GM18517 (cell line): ENCODE measurements at regions not wholly inside any gene's neighbourhood (a gene's known extent, or its start where the extent isn't known, plus 50 kb on each side); places are given as distances from the start of the nearest gene placed in this dataset.

Experiments used
- ATAC-seq: cut with Tn5 transposase; IDR thresholded peaks from one replicate; pipeline ENCODE4 v1.9.1; 2021; ENCODE audit warnings: mild to moderate bottlenecking, moderate library complexity; ENCODE audit not compliant: unreplicated experiment

GRCh38 chr5:158309088-158309807 is 450.3 kb upstream of the CLINT1 start:
- ATAC-seq = no peak

DNA sequence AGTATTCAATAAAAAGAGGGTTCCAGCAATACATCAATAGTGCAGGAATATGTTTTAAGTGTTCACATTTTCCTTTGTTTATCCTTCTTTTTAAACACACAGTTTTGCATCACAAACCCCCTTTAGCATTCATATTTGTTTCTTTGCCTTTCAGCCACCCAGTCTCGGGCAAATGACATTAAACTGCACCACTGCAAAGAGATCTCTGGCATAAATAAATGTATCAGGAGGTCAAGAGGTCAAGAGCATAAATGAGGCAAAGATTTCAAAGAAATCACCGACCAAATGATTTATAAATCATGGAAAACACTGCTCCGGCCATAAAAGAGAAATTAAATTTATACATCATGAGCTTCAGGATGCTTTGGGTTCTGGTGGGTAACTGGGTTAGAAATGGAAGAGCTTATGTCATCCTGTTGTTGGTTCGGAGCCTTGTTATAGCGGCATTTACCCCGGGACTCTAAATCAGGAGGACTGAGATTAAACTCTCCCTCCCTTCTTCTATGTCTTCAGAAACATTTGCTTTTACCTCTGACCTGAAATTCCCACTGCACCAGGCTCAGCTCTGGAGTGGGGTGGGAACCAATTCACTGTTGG is 449.6 kb upstream of the CLINT1 start:
- ATAC-seq = no peak

DNA sequence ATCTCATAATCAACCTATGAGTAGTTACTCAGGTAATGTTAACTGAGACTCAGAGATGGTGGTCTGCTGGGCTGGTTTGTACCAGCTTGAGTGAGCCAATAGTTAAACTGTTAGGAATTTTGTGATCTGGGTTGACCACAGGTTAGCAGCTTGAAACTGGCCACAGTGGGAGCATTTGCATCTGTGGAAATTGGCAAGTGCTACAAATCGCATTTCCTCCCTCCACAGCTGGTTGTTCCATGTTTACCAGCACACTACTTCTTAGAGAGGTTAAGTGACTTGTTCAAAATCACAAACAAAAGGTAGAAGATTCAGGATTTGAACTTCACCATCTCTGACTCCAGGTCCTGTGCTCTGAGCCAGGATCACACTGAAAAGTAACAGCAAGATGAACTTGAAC is 446.9 kb upstream of the CLINT1 start:
- ATAC-seq = no peak

DNA sequence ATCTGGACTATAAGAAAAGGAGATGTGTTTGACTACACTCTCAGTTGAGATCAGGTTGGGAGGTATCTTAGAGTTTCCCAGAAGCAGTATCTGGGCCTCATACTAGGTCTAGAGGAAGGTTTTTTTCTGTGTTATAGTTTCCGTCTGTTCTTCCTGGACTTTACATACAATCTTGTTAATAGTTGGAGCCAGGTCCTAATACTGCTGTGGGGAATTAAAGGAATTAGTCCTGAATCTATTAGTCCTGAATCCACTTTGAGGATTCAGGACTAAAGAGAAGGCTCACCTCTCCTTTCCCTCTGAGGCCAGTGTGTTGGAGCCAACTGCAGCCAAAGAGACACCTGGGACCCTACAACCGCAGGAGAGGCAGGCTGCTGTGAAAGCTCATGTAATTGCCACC is 445.7 kb upstream of the CLINT1 start:
- no peak for ATAC-seq

GRCh38 chr5:158303883-158304282 is 444.9 kb upstream of the CLINT1 start:
- no peak for ATAC-seq

GRCh38 chr5:158303275-158303674 is 444.3 kb upstream of the CLINT1 start:
- ATAC-seq = no peak

DNA sequence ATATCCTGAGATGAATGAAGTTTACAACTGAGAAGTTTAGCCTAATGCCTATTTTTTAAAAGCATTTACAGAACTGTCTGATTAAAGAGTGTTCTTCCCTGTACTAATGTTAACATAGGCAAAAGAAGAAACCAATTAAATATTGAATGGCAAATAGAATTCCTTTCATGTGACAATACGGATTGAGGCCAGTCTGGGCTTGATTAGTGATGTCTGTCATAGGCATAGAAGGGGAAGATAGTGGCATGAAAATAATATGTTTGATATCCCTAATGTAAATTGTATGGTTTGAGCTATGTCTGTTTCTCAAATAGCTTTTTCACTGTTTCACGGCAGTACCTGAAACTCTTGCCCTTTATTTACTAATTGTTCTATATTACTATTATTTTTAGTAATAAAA is 443.1 kb upstream of the CLINT1 start:
- no peak for ATAC-seq

DNA sequence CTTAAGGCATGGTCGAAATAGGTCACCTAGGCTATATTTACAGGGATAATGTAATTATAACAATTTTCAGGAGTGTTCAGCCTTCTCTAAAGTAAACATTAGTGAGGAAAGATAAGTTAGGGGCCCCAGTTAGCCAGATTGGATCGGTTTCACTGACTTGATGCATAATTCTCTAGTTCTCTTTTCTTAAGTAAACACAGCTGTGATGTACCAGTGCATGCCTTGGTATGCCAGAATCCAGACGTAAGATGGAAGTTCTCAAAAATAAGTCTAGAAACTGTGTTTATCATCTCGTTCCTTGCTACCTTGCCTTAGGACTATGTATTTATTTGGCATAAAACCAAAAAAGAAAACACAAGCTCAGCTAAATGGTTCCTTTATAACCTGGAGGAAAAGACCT is 442.2 kb upstream of the CLINT1 start:
- no peak for ATAC-seq

- ATAC-seq = no peak
Measured at GRCh38 chr5:158300256-158300655, 441.3 kb upstream of the CLINT1 start.

GRCh38 chr5:158297002-158297527 is 438.1 kb upstream of the CLINT1 start:
- ATAC-seq = no peak

DNA sequence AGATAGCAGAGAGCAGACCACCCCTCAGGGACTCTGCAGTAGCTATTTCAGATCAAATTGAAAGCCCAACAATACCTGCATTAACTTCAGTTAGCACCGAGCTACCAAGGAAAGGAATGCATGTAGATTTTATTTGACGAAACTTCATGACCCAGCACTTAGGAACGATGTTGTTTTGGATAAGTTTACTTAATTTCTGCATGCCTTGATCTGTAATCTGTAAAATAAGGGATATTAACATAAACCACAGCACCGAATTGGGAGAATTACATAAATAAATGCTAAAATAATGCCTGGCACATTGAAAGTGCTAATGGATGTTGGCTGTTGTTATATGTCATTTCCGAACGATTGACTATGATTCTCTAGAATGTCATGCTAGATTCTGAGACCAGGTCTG is 435.8 kb upstream of the CLINT1 start:
- no peak for ATAC-seq

DNA sequence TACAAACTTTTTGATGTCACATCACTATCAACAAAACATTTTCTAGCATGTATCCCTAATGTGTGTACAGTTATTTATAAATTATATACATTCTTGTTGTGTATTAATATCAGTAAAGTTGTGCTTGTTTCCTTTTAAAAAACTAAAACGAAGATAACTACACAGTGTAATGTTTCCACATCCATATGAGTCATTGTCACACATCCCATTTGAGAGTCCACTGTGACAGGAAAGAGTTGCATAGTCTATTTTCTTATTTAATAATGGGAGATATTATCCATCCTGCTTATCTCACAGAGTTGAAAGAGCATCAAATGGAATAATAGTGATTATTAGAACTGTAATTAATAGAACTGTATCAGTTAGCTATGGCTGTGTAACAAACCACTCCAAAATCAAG is 434.0 kb upstream of the CLINT1 start:
- ATAC-seq = no peak

GRCh38 chr5:158289967-158290366 is 431.0 kb upstream of the CLINT1 start:
- no peak for ATAC-seq

DNA sequence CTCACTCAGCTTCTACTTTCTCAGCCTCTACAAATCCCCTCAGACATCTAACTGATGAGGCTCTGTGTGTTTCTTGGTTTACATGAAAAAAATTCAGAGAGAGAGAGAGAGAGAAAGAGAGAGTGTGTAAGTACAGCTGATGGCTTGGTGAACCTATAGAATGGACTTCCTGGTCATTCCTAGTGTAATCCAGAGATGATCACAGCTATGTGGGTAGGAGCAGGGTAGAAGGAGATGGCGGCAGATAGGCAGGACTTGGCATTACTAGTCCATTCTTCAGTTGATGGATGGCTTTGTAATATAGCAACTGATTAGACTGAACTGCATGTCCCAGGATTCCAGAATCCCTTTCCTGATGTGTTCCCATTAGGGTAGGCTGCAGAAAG is 429.3 kb upstream of the CLINT1 start:
- no peak for ATAC-seq

GRCh38 chr5:158287643-158288271 is 428.8 kb upstream of the CLINT1 start:
- ATAC-seq = no peak

DNA sequence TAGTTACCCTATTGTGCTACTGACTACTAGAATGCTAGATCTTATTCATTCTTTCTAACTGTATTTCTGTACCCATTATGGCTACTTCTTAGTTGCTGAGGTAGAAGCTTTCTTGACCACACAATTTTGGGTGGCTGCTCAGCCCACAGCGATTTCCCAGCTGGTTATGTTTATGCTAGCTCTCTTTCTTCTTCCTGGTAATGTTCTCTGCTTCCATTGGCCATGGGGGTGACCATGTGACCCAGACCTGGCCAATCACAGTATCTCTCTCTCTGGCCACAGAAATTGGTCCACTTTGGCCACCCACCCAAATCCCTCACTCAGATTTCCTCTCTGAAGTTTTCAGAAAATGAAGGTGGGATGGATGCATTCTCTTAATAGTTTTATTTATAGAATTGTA is 427.9 kb upstream of the CLINT1 start:
- no peak for ATAC-seq

- no peak for ATAC-seq
Measured at GRCh38 chr5:158285698-158286097, 426.8 kb upstream of the CLINT1 start.

DNA sequence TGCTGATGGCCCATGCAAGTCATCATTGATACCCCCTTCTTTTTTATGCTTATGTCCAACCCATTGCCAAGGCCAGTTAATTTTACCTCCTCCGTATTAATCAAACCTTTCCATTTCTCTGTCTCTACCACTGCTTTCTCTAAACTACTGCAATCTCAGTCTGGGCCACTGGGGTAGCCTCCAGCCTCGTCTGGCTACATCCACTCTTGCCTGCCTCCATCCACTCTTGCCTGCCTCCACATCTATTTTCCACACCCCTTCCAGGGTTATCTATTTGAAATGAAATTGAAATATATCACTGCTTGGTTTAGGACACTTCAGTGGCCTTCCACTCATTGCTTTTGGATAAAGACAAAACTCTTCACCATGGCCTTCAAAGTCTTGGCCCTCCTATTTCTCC is 425.3 kb upstream of the CLINT1 start:
- no peak for ATAC-seq

DNA sequence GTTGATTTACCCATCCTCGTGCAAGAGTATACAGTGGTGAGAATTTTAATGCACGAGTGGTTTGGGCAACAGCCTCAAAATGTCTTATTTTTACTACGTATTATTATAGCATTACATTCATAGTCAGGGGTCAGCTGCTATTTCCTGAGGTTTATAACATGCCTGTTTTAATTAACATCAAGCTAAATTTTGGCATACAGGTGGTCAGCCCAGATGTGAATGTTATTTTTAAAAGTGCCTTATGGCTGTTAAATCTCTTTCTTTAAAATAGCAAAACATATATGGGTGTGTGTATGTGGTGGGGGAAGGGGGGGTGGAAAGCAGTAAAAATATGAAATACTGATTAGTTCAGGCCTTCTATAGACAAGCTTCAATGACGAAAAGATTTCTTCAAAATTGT is 424.5 kb upstream of the CLINT1 start:
- ATAC-seq = no peak

- no peak for ATAC-seq
Measured at GRCh38 chr5:158278216-158278925, 419.4 kb upstream of the CLINT1 start.

GRCh38 chr5:158277276-158277675 is 418.3 kb upstream of the CLINT1 start:
- ATAC-seq = no peak

GRCh38 chr5:158276692-158277091 is 417.7 kb upstream of the CLINT1 start:
- no peak for ATAC-seq
